ENCODE measurements at regions not wholly inside any gene's neighbourhood (a gene's known extent, or its start where the extent isn't known, plus 50 kb on each side); places are given as distances from the start of the nearest gene placed in this dataset.

DNA sequence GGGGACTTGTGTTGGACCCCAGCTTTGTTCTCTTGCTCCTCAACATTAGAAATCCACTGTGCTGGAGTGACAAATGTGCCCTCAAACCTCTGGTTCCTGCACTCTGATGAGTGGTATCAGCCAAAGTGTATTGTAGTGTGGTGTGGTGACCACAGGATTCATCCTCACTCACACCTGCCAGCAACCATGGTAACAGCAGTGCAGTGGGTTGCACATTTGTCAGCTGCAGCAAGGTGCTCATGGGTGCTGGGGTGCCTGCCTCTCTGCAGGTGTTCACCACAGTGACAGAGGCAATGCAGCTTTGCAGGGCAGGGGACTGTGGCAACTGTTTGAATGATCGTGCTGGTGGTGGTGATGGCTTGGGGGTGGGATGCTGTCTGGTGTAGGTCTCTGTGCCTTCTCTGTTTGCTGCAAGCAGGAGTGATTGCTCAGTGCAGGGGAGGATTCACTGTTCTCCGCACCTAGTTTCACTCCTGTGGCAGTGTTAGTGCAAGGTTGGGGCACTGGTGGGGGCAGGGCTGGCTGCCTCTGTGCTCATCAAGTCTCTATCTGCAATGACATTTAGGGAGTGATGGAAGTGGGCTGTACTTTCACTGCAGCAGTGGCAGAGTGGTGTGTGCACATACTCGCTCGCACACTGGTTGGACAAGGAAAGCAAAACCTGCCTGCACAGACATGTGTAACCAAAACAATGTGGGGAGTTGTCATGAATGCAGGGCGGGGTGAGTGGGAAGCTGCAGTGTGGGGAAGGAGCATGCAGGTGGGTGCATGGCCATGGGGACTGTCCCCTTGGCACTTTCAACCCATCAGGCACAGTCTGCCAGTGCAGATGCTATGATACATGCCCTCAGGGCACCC, 301.1 kb downstream of the PIK3C3 start:
- no peaks in the 10 kb centered on the region for H3K79me1 ChIP-seq (ENCODE audit: insufficient read depth, low read depth, low read length, poor library complexity, severe bottlenecking)
- Mint-ChIP-seq H3K4me3 (no peak overlapping the region), H3K36me3 (ENCODE audit: insufficient read depth in 1 of 3, low read depth in 3 of 3) (no peaks in the 10 kb centered on the region; a peak in 1 of 7 replicates), H3K27ac (no peak overlapping the region), H3K4me1 (no peaks in the 10 kb centered on the region), H3K9me3 (peaks cover 0 to 1% of the 10 kb centered on the region in 2 experiments; a peak in 1 of 5 replicates), H3K27me3 (ENCODE audit: low read depth) (no peaks in the 10 kb centered on the region)
- H4K91ac ChIP-seq (ENCODE audit: insufficient read length, low read depth, low read length): no peak overlapping the region
- H2AK5ac ChIP-seq (ENCODE audit: insufficient read length, low read length): no peak overlapping the region
- no peaks in the 10 kb centered on the region for H3K27me3 ChIP-seq (ENCODE audit: insufficient read depth, low read length)
- H2BK120ac ChIP-seq (ENCODE audit: low read depth, low read length, poor library complexity, severe bottlenecking): no peak overlapping the region
- no peaks in the 10 kb centered on the region for H3K79me2 ChIP-seq (ENCODE audit: insufficient read depth, low read length)
- no peaks in the 10 kb centered on the region for H4K20me1 ChIP-seq (ENCODE audit: control insufficient read depth, insufficient read depth, insufficient read length)
- no peak overlapping the region for H3K18ac ChIP-seq (ENCODE audit: insufficient read length, low read depth, low read length)
- H3K4ac ChIP-seq (ENCODE audit: low read depth, low read length): no peak overlapping the region
- no peaks in the 10 kb centered on the region for H3K9me3 ChIP-seq (ENCODE audit: control insufficient read depth, low read depth, low read length)
- no peak overlapping the region for H2BK5ac ChIP-seq (ENCODE audit: insufficient read length, low read length)
- no peak overlapping the region for H3K56ac ChIP-seq (ENCODE audit: insufficient read length, low read depth, low read length)
- no peak overlapping the region for H2BK12ac ChIP-seq (ENCODE audit: insufficient read length, low read depth, low read length)
- no peak overlapping the region for H4K8ac ChIP-seq (replicated peaks; ENCODE audit: insufficient read length, low read depth, low read length)
- no peak overlapping the region for H2BK20ac ChIP-seq (ENCODE audit: low read depth, low read length, poor library complexity, severe bottlenecking)
- H3T11ph ChIP-seq (ENCODE audit: low read length): no peak overlapping the region
- no peak for DNase-seq
- no peak overlapping the region for H2AFZ ChIP-seq (ENCODE audit: low read length)
- H4K5ac ChIP-seq (ENCODE audit: insufficient read length, low read depth, low read length): no peak overlapping the region
- H3K4me2 ChIP-seq (ENCODE audit: insufficient read depth, insufficient read length, low read length): no peak overlapping the region
- no peak overlapping the region for H3K27ac ChIP-seq (ENCODE audit: insufficient read length, low read depth, low read length)
- H3K23ac ChIP-seq (ENCODE audit: insufficient read length, low read depth, low read length): no peak overlapping the region
- no peak overlapping the region for H2BK15ac ChIP-seq (ENCODE audit: low read depth, low read length)
- TF ChIP-seq, protein P1, sequence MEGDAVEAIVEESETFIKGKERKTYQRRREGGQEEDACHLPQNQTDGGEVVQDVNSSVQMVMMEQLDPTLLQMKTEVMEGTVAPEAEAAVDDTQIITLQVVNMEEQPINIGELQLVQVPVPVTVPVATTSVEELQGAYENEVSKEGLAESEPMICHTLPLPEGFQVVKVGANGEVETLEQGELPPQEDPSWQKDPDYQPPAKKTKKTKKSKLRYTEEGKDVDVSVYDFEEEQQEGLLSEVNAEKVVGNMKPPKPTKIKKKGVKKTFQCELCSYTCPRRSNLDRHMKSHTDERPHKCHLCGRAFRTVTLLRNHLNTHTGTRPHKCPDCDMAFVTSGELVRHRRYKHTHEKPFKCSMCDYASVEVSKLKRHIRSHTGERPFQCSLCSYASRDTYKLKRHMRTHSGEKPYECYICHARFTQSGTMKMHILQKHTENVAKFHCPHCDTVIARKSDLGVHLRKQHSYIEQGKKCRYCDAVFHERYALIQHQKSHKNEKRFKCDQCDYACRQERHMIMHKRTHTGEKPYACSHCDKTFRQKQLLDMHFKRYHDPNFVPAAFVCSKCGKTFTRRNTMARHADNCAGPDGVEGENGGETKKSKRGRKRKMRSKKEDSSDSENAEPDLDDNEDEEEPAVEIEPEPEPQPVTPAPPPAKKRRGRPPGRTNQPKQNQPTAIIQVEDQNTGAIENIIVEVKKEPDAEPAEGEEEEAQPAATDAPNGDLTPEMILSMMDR (conservative IDR thresholded peaks at IDR 0.05): no peak
- no CpG with 5 or more reads among the region's 5 CpGs for WGBS (ENCODE audit: extremely low coverage, insufficient read length, low lambda C conversion rate)
- H3K4me1 ChIP-seq (ENCODE audit: insufficient read depth, low read length): no peaks in the 10 kb centered on the region
- no peak overlapping the region for H3K9ac ChIP-seq (ENCODE audit: extremely low read depth, insufficient read length, low read length)
- no peaks in the 10 kb centered on the region for H3K23me2 ChIP-seq (ENCODE audit: insufficient read length, low read depth, low read length, poor library complexity, severe bottlenecking)
- no peak overlapping the region for H3K14ac ChIP-seq (ENCODE audit: insufficient read depth, low read length)
